Common myeloid progenitor, CD34-positive (primary cell): ENCODE measurements at regions not wholly inside any gene's neighbourhood (a gene's known extent, or its start where the extent isn't known, plus 50 kb on each side); places are given as distances from the start of the nearest gene placed in this dataset.

Experiments
- CTCF ChIA-PET: fragments of 350-600 bp; sonication (Branson Sonifier 250); formaldehyde crosslinking; loops from one replicate; lab custom pipeline; 2021; ENCODE audit warnings: antibody characterized with exemption; lab: Charles Lee
- POLR2A ChIA-PET: fragments of 350-600 bp; sonication (Branson Sonifier 250); formaldehyde crosslinking; loops from one replicate; lab custom pipeline; 2021; ENCODE audit warnings: antibody characterized with exemption; lab: Charles Lee
- DNase-seq, 3 donors: peaks; one replicate each; pipeline versions ENCODE4 v3.0.0 to v3.0.0-alpha.2; 2013
- H3K27ac ChIP-seq, 2 experiments: 1 replicate in 1 of 2; 2 replicates in 1 of 2; pipeline ENCODE4 v1.7.0; 2013; ENCODE audit warnings: inconsistent platforms in 2 of 2, low read length in 2 of 2, mild to moderate bottlenecking in 2 of 2, low read depth in 1 of 2, moderate library complexity in 1 of 2; ENCODE audit not compliant: severe bottlenecking in 2 of 2, insufficient read depth in 1 of 2, poor library complexity in 1 of 2
- H3K27me3 ChIP-seq, 5 experiments: replicated peaks in 2 of 5; 1 replicate in 3 of 5; 2 replicates in 2 of 5; pipeline versions ENCODE4 v1.6.1 to v1.7.0; 2013; ENCODE audit warnings: low read length in 4 of 5, mild to moderate bottlenecking in 2 of 5, moderate library complexity in 2 of 5, inconsistent platforms in 1 of 5; ENCODE audit not compliant: insufficient read depth in 5 of 5, control insufficient read depth in 4 of 5
- H3K36me3 ChIP-seq, 4 experiments: 1 replicate in 2 of 4; 2 replicates in 2 of 4; pipeline versions ENCODE4 v1.6.1 to v1.7.0; 2013; ENCODE audit warnings: low read length in 3 of 4, control low read depth in 1 of 4, mild to moderate bottlenecking in 1 of 4; ENCODE audit not compliant: control insufficient read depth in 4 of 4, insufficient read depth in 4 of 4
- H3K4me1 ChIP-seq, 4 experiments: 1 replicate in 3 of 4; 2 replicates in 1 of 4; pipeline versions ENCODE4 v1.6.1 to v1.7.1; 2013; ENCODE audit warnings: low read length in 3 of 4, mild to moderate bottlenecking in 3 of 4, control low read depth in 1 of 4, inconsistent platforms in 1 of 4, moderate library complexity in 1 of 4; ENCODE audit not compliant: control insufficient read depth in 4 of 4, insufficient read depth in 4 of 4; ENCODE audit errors: control extremely low read depth in 1 of 4
- H3K4me3 ChIP-seq, 7 experiments: 1 replicate in 4 of 7; 2 replicates in 3 of 7; pipeline versions ENCODE4 v1.5.1 to v1.7.0; 2013; ENCODE audit warnings: mild to moderate bottlenecking in 7 of 7, low read length in 6 of 7, moderate library complexity in 6 of 7, inconsistent platforms in 2 of 7, low read depth in 2 of 7, control low read depth in 1 of 7; ENCODE audit not compliant: insufficient read depth in 4 of 7, control insufficient read depth in 1 of 7; ENCODE audit errors: extremely low read depth in 1 of 7
- H3K9me3 ChIP-seq, 5 experiments: 1 replicate in 4 of 5; 2 replicates in 1 of 5; pipeline versions ENCODE4 v1.6.1 to v1.7.1; 2013; ENCODE audit warnings: low read length in 4 of 5, mild to moderate bottlenecking in 2 of 5, inconsistent platforms in 1 of 5, low read depth in 1 of 5, moderate library complexity in 1 of 5; ENCODE audit not compliant: control insufficient read depth in 4 of 5, insufficient read depth in 2 of 5; ENCODE audit errors: control extremely low read depth in 1 of 5
- WGBS: methylation state at CpG from one replicate; pipeline ENCODE4 v1.1.5; 2013; ENCODE audit not compliant: insufficient coverage; 5-methylcytosine and 5-hydroxymethylcytosine counted together

- no peak for DNase-seq
- Histone ChIP-seq H3K27ac (no peak overlapping the region), H3K4me3 (no peak overlapping the region), H3K36me3 (no peaks in the 10 kb centered on the region), H3K4me1 (peaks cover 0 to 14% (median 12%) of the 10 kb centered on the region in 4 experiments), H3K27me3 (peaks cover 0 to 12% (median 8%) of the 10 kb centered on the region in 5 experiments), H3K9me3 (no peaks in the 10 kb centered on the region)
- ChIA-PET CTCF (interaction anchor here (0.9 to 2.3 kb wide), 4 partner anchors 8 to 34 kb away, joined by 3 to 8 read pairs (median 5); no protein-coding TSS in a partner anchor), POLR2A (no interaction called here)
- WGBS = 94% methylated on average over 9 of the region's 9 CpGs
These were observed 141.7 kb upstream of the ADRA1B start for GRCh38 chr5:159774476-159775031.

GRCh38 chr5:159775890-159776289 lies 140.4 kb upstream of the ADRA1B start:
- WGBS = 94% methylated on average over 2 of the region's 3 CpGs
- POLR2A ChIA-PET = no interaction called here
- Histone ChIP-seq H3K27me3 (peaks cover 0 to 12% (median 6%) of the 10 kb centered on the region in 5 experiments), H3K27ac (no peak overlapping the region), H3K4me1 (peaks cover 0 to 14% (median 12%) of the 10 kb centered on the region in 4 experiments), H3K4me3 (no peak overlapping the region), H3K36me3 (no peaks in the 10 kb centered on the region), H3K9me3 (no peaks in the 10 kb centered on the region)
- CTCF ChIA-PET = interaction anchor here (1.9 kb wide), 1 partner anchor 135 kb away, joined by 4 read pairs; no protein-coding TSS in a partner anchor
- no peak for DNase-seq

GRCh38 chr5:159777049-159777660 lies 139.1 kb upstream of the ADRA1B start:
- DNase-seq = no peak
- ChIA-PET POLR2A (no interaction called here), CTCF (interaction anchor here (1.6 to 1.9 kb wide), 2 partner anchors 11 to 133 kb away, joined by 3 to 4 read pairs; no protein-coding TSS in a partner anchor)
- 97% methylated on average over 6 of the region's 9 CpGs for WGBS
- H3K36me3 ChIP-seq = no peaks in the 10 kb centered on the region
- H3K27me3 ChIP-seq = peaks cover 0 to 15% (median 6%) of the 10 kb centered on the region in 5 experiments
- no peak overlapping the region for H3K4me3 ChIP-seq
- no peaks in the 10 kb centered on the region for H3K9me3 ChIP-seq
- peaks cover 0 to 14% (median 12%) of the 10 kb centered on the region in 4 experiments for H3K4me1 ChIP-seq
- no peak overlapping the region for H3K27ac ChIP-seq

- DNase-seq = no peak
- Histone ChIP-seq H3K27me3 (peaks cover 0 to 8% (median 2%) of the 10 kb centered on the region in 5 experiments), H3K4me1 (no peaks in the 10 kb centered on the region), H3K4me3 (no peak overlapping the region), H3K27ac (no peak overlapping the region), H3K36me3 (no peaks in the 10 kb centered on the region), H3K9me3 (no peaks in the 10 kb centered on the region)
- CTCF ChIA-PET = interaction anchor here (1.9 kb wide), 1 partner anchor 11 kb away, joined by 4 read pairs; no protein-coding TSS in a partner anchor
- POLR2A ChIA-PET = no interaction called here
- 100% methylated on average over 2 of the region's 4 CpGs for WGBS
These were observed 136.8 kb upstream of the ADRA1B start for GRCh38 chr5:159779481-159779880.

GRCh38 chr5:159780246-159780645 lies 136.0 kb upstream of the ADRA1B start:
- no peak for DNase-seq
- CTCF ChIA-PET = interaction anchor here (1.5 to 1.9 kb wide), 2 partner anchors 12 to 13 kb away, joined by 3 to 4 read pairs; no protein-coding TSS in a partner anchor
- Histone ChIP-seq H3K36me3 (no peaks in the 10 kb centered on the region), H3K27me3 (peaks cover 0 to 6% (median 0%) of the 10 kb centered on the region in 5 experiments), H3K27ac (no peak overlapping the region), H3K4me3 (no peak overlapping the region), H3K4me1 (no peaks in the 10 kb centered on the region), H3K9me3 (no peaks in the 10 kb centered on the region)
- WGBS = 94% methylated on average over 2 of the region's 3 CpGs
- POLR2A ChIA-PET = no interaction called here

GRCh38 chr5:159781626-159782157 lies 134.6 kb upstream of the ADRA1B start:
- 93% methylated on average over 2 of the region's 3 CpGs for WGBS
- Histone ChIP-seq H3K27ac (no peak overlapping the region), H3K36me3 (no peaks in the 10 kb centered on the region), H3K9me3 (no peaks in the 10 kb centered on the region), H3K27me3 (peaks cover 0 to 6% (median 0%) of the 10 kb centered on the region in 5 experiments), H3K4me3 (no peak overlapping the region), H3K4me1 (no peaks in the 10 kb centered on the region)
- ChIA-PET CTCF (interaction anchor here (1.5 to 1.9 kb wide), 4 partner anchors 8 to 22 kb away, joined by 3 to 7 read pairs (median 5); no protein-coding TSS in a partner anchor), POLR2A (no interaction called here)
- DNase-seq = no peak
